Activated naive CD8-positive, alpha-beta T cell treated with anti-CD3 and anti-CD28 coated beads for 36 hours (primary cell): ENCODE measurements at regions not wholly inside any gene's neighbourhood (a gene's known extent, or its start where the extent isn't known, plus 50 kb on each side); places are given as distances from the start of the nearest gene placed in this dataset.
"Not testable (repeated sequence)": the region's sequence is repeated elsewhere in the genome, so short reads cannot be mapped to it uniquely, and the experiment has no call there.

Source experiments
- DNase-seq: peaks from one replicate; pipeline ENCODE4 v3.0.0; 2021
- H3K27ac Mint-ChIP-seq: one replicate; pipeline ENCODE4 v1.8.0; 2022; ENCODE audit warnings: mild to moderate bottlenecking, moderate library complexity, mixed read lengths
- H3K27me3 Mint-ChIP-seq: one replicate; pipeline ENCODE4 v1.8.0; 2022; ENCODE audit warnings: mild to moderate bottlenecking, mixed read lengths
- H3K36me3 Mint-ChIP-seq: one replicate; pipeline ENCODE4 v1.8.0; 2021; ENCODE audit warnings: mild to moderate bottlenecking, mixed read lengths
- H3K4me1 Mint-ChIP-seq: one replicate; pipeline ENCODE4 v1.8.0; 2021; ENCODE audit warnings: mixed read lengths
- H3K4me3 Mint-ChIP-seq: one replicate; pipeline ENCODE4 v1.8.0; 2022; ENCODE audit warnings: mild to moderate bottlenecking, moderate library complexity, mixed read lengths
- H3K9me3 Mint-ChIP-seq: one replicate; pipeline ENCODE4 v1.8.0; 2022; ENCODE audit warnings: mixed read lengths

GRCh38 chr12:61530456-61530855, 729.7 kb upstream of the USP15 start:
- Mint-ChIP-seq H3K27ac (no peak overlapping the region), H3K4me1 (no peaks in the 10 kb centered on the region), H3K27me3 (no peaks in the 10 kb centered on the region), H3K4me3 (no peak overlapping the region), H3K9me3 (no peaks in the 10 kb centered on the region), H3K36me3 (no peaks in the 10 kb centered on the region)
- DNase-seq: no peak

DNA sequence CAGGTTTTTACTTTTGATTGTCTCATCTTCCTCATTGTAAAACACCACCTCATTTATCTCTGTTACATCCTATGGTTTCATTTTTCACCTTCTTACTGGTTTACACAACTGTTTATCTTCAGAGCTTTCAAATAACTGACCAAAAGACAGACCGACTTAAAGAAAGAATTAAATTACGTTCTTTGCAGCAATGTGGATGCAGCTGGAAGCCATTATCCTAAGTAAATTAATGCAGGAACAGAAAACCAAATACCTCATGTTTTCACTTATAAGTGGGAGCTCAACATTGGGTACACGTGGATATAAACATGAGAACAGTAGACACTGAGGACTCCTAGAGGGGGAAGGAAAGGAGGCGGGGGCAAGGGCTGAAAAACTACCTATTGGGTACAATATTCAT, 729.0 kb upstream of the USP15 start:
- H3K27me3 Mint-ChIP-seq: no peaks in the 10 kb centered on the region
- H3K4me3 Mint-ChIP-seq: no peak overlapping the region
- no peaks in the 10 kb centered on the region for H3K9me3 Mint-ChIP-seq
- H3K4me1 Mint-ChIP-seq: no peaks in the 10 kb centered on the region
- H3K27ac Mint-ChIP-seq: no peak overlapping the region
- DNase-seq: no peak
- H3K36me3 Mint-ChIP-seq: no peaks in the 10 kb centered on the region

- Mint-ChIP-seq H3K27ac (no peak overlapping the region), H3K36me3 (no peaks in the 10 kb centered on the region), H3K27me3 (no peaks in the 10 kb centered on the region), H3K9me3 (no peaks in the 10 kb centered on the region), H3K4me3 (no peak overlapping the region), H3K4me1 (no peaks in the 10 kb centered on the region)
- DNase-seq: no peak
Measured at GRCh38 chr12:61536117-61536516, 724.1 kb upstream of the USP15 start.

GRCh38 chr12:61536525-61536924, 723.7 kb upstream of the USP15 start:
- no peaks in the 10 kb centered on the region for H3K36me3 Mint-ChIP-seq
- no peaks in the 10 kb centered on the region for H3K4me1 Mint-ChIP-seq
- no peak for DNase-seq
- H3K27ac Mint-ChIP-seq: no peak overlapping the region
- no peaks in the 10 kb centered on the region for H3K9me3 Mint-ChIP-seq
- H3K4me3 Mint-ChIP-seq: no peak overlapping the region
- no peaks in the 10 kb centered on the region for H3K27me3 Mint-ChIP-seq

- Mint-ChIP-seq H3K4me3 (no peak overlapping the region), H3K9me3 (no peaks in the 10 kb centered on the region), H3K27me3 (no peaks in the 10 kb centered on the region), H3K27ac (no peak overlapping the region), H3K36me3 (no peaks in the 10 kb centered on the region), H3K4me1 (no peaks in the 10 kb centered on the region)
- no peak for DNase-seq
Measured at GRCh38 chr12:61538951-61539350, 721.3 kb upstream of the USP15 start.

GRCh38 chr12:61542551-61542950, 717.7 kb upstream of the USP15 start:
- H3K36me3 Mint-ChIP-seq: no peaks in the 10 kb centered on the region
- no peaks in the 10 kb centered on the region for H3K4me1 Mint-ChIP-seq
- H3K27ac Mint-ChIP-seq: no peak overlapping the region
- DNase-seq: no peak
- peaks cover 2% of the 10 kb centered on the region for H3K9me3 Mint-ChIP-seq
- H3K4me3 Mint-ChIP-seq: no peak overlapping the region
- no peaks in the 10 kb centered on the region for H3K27me3 Mint-ChIP-seq

DNA sequence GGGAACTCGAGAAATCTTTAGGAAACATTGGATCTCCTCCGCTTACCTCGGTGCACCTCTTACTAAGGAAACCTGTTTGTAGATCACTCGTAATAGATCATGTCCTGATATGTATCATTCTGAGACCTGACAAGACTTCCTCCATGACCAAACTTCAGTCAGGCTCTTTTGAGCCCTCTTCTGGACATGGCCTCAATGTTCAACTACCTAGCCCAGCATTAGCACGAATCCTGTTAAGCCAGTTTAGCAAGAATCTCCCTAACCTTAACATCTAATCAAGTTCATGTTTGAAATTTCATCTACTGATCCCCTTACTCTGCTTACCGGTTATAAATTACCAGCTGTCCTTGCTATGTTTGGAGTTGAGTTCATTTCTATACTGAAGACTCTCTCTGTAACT, 713.9 kb upstream of the USP15 start:
- H3K4me3 Mint-ChIP-seq: no peak overlapping the region
- no peaks in the 10 kb centered on the region for H3K27me3 Mint-ChIP-seq
- H3K4me1 Mint-ChIP-seq: no peaks in the 10 kb centered on the region
- DNase-seq: no peak
- peaks cover 2% of the 10 kb centered on the region for H3K9me3 Mint-ChIP-seq
- no peaks in the 10 kb centered on the region for H3K36me3 Mint-ChIP-seq
- no peak overlapping the region for H3K27ac Mint-ChIP-seq

GRCh38 chr12:61553091-61553490, 707.1 kb upstream of the USP15 start:
- DNase-seq: no peak
- Mint-ChIP-seq H3K27ac (no peak overlapping the region), H3K27me3 (no peaks in the 10 kb centered on the region), H3K4me3 (no peak overlapping the region), H3K36me3 (no peaks in the 10 kb centered on the region), H3K9me3 (no peaks in the 10 kb centered on the region), H3K4me1 (no peaks in the 10 kb centered on the region)

DNA sequence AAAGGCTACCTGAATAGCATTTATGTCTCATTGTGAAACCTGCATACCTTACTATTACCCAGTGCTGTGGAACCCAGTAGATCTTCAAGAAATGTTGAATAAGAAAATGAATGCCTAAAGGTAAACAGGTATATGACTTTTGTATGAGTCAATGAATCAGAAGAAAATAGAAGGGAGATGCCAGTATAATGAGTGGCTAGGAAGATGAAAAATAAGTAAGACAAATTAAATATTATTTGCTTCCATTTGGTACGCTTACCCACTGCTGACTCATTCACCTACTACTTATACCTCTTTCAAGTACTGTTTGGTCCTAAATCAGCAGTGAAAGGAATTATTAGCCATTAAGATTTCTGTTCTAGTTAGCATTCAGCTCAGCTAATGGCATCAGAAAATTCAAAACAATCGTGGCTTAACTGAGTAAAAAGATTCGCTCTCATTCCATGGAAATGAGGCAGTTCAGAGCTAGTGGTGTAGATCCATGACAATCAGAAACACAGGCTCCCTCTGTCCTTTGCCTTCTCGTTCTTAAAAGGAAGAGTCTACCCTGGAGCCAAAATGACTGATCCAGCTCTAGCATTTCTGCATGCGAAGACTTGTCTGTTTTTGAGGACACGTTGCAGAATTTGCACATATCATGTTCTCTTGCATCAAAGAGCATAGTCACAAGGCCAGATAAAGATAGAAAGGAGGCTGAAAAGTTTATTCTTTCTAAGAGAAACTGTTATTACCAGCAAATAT, 705.8 kb upstream of the USP15 start:
- no peaks in the 10 kb centered on the region for H3K9me3 Mint-ChIP-seq
- H3K36me3 Mint-ChIP-seq: no peaks in the 10 kb centered on the region

GRCh38 chr12:61563665-61564450, 696.3 kb upstream of the USP15 start:
- H3K9me3 Mint-ChIP-seq: peaks cover 1% of the 10 kb centered on the region
- H3K27ac Mint-ChIP-seq: no peak overlapping the region
- H3K36me3 Mint-ChIP-seq: no peaks in the 10 kb centered on the region
- no peaks in the 10 kb centered on the region for H3K4me1 Mint-ChIP-seq
- H3K4me3 Mint-ChIP-seq: no peak overlapping the region
- DNase-seq: no peak
- no peaks in the 10 kb centered on the region for H3K27me3 Mint-ChIP-seq

More for the DNA sequence above, 705.8 kb upstream of the USP15 start:
- no peaks in the 10 kb centered on the region for H3K27me3 Mint-ChIP-seq
- no peak overlapping the region for H3K4me3 Mint-ChIP-seq
- DNase-seq: no peak
- H3K27ac Mint-ChIP-seq: no peak overlapping the region
- H3K4me1 Mint-ChIP-seq: no peaks in the 10 kb centered on the region

DNA sequence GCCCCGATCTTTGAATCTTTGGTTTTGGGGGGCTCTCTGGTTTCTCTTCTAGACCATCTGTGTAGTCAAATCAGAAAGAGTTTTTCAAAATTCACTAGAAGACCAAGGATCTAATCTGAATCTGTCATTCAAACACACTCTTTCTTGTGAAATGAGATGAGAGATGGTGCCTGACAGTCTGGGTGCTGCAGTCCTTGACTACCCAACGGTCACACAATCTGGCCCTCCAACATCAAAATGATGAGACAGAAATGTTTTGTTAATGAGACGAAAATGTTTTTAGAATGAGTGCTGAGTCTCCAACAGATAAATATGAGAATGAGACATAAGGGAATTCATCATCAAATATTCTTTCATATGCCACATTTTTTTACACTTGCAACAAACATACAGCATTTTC, 695.7 kb upstream of the USP15 start:
- no peaks in the 10 kb centered on the region for H3K27me3 Mint-ChIP-seq
- DNase-seq: no peak

DNA sequence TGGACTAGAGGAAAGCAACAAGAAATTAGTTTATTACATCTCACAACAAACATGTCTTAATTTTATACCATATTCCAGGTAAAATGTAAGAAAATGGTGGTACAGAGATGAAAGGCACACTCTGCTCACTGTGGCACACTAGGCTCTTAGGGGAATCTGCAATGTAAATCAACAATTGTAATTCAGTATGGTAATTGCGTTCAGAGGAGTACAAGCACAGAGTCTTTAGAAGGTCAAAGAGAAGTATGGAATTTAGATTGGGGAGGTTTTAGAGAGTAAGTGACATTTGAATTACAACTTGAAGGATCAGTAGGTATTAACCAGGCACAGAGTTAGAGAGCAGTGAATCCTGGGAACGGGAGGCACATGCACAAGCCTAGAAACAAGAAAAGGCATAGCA, 694.0 kb upstream of the USP15 start:
- peaks cover 1% of the 10 kb centered on the region for H3K9me3 Mint-ChIP-seq
- no peaks in the 10 kb centered on the region for H3K36me3 Mint-ChIP-seq
- no peak for DNase-seq
- H3K27me3 Mint-ChIP-seq: no peaks in the 10 kb centered on the region
- H3K4me3 Mint-ChIP-seq: no peak overlapping the region
- no peak overlapping the region for H3K27ac Mint-ChIP-seq
- H3K4me1 Mint-ChIP-seq: no peaks in the 10 kb centered on the region

More for the DNA sequence above, 695.7 kb upstream of the USP15 start:
- H3K36me3 Mint-ChIP-seq: no peaks in the 10 kb centered on the region
- H3K9me3 Mint-ChIP-seq: peaks cover 1% of the 10 kb centered on the region
- no peak overlapping the region for H3K4me3 Mint-ChIP-seq
- H3K4me1 Mint-ChIP-seq: no peaks in the 10 kb centered on the region
- no peak overlapping the region for H3K27ac Mint-ChIP-seq

DNA sequence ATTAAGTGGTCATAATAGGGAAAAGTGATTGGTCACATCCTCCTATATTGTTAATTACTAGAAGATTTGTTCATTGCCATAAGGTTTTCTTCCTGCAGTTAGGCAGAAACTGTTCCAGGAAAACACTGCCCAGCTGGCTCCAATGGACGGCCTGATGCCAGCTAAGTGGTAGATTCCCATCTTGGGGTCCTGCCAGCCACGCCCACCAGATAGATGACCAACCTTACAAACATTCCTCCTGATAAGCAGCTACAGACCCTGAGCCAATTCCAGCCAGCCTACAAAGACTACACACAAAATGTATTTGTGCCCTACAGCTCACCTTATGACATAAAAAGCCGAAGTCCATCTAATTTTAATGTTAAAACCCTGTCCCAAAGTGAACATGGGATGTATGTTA, 685.9 kb upstream of the USP15 start:
- no peak for DNase-seq
- Mint-ChIP-seq H3K27me3 (no peaks in the 10 kb centered on the region), H3K4me1 (no peaks in the 10 kb centered on the region)

DNA sequence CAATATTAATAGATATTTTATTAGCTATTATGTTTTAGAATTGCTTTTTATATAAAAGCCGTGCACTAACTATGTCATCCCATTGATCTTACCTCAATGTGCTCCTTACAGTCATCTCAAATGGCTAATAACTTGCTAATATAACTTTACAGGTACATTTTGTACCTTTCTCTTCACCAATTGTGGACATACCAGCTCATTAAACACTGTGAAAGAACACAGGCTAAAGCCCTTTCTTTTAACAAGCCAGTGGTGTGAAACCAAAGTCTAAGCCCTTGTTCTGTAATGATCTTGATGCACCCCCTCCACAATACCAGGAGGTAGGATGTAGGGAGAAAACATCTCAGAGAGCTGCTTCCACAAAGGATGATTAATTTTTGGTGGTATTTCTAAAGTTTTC, 675.3 kb upstream of the USP15 start:
- Mint-ChIP-seq H3K4me3 (no peak overlapping the region), H3K27me3 (no peaks in the 10 kb centered on the region), H3K36me3 (no peaks in the 10 kb centered on the region), H3K4me1 (no peaks in the 10 kb centered on the region), H3K9me3 (peaks cover 15% of the 10 kb centered on the region), H3K27ac (no peak overlapping the region)
- no peak for DNase-seq

More for the DNA sequence above, 685.9 kb upstream of the USP15 start:
- Mint-ChIP-seq H3K9me3 (no peaks in the 10 kb centered on the region), H3K36me3 (no peaks in the 10 kb centered on the region), H3K27ac (no peak overlapping the region), H3K4me3 (no peak overlapping the region)

DNA sequence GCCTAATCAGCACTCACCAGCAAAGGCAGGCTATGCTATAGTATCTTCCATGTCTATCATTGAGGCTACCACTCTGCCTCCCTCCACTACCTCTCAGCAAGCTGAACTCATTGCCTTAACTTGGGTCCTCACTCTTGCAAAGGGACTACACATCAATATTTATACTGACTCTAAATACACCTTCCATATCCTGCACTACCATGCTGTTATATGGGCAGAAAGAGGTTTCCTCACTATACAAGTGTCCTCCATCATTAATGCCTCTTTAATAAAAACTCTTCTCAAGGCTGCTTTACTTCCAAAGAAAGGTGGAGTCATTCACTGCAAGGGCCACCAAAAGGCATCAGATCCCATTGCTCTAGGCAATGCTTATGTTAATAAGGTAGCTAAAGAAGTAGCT, 669.3 kb upstream of the USP15 start:
- peaks cover 37% of the 10 kb centered on the region for H3K9me3 Mint-ChIP-seq
- not testable (repeated sequence) for H3K27ac Mint-ChIP-seq, H3K36me3 Mint-ChIP-seq, H3K4me3 Mint-ChIP-seq, DNase-seq, H3K27me3 Mint-ChIP-seq, H3K4me1 Mint-ChIP-seq

GRCh38 chr12:61610143-61610542, 650.1 kb upstream of the USP15 start:
- Mint-ChIP-seq H3K4me3 (no peak overlapping the region), H3K27me3 (no peaks in the 10 kb centered on the region)

More at GRCh38 chr12:61610143-61610542, 650.1 kb upstream of the USP15 start:
- DNase-seq: no peak
- H3K27ac Mint-ChIP-seq: no peak overlapping the region
- peaks cover 5% of the 10 kb centered on the region for H3K9me3 Mint-ChIP-seq
- no peaks in the 10 kb centered on the region for H3K36me3 Mint-ChIP-seq
- H3K4me1 Mint-ChIP-seq: no peaks in the 10 kb centered on the region
